ENCODE measurements at regions not wholly inside any gene's neighbourhood (a gene's known extent, or its start where the extent isn't known, plus 50 kb on each side); places are given as distances from the start of the nearest gene placed in this dataset.

DNA sequence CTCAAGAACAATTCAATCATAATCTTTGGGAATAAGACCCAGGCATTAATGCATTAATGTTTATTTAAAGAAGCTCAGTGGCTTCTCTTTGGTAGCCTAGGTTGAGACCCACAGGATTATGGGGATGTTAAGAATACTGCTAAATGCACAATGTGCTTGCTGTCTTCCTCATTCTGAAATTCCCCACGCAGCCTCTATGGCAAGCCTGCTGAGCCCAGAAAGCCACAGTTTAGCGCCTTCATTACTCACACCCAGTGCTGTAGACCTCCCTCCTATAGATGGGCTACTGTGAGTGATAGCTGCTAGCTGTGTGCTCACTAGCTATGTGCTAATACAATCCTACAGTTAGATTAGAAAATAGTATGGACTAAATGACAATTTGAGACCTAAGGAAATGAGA lies 90.6 kb downstream of the TNFSF13B start:
- DNase-seq = no peak

DNA sequence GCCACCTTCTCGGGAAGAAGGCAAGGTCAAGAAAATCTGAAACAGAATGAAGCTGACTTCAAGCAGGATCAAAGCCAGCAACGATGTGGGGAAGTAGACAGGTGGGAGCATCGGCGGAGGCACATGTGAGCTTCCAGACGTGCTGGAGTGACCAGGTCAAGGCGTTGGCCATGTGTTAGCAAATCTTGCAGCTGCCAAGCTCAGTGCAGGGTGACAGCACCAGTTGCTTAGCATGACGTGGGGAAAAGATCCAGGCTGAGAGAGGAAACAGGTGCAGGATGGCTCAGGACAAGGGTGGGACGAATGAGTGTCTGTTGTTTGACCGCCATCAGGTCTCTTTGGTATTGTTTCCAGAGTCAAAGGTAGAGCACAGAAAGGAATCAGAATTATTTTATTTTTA lies 92.3 kb downstream of the TNFSF13B start:
- peak; percentile 36 for DNase-seq

DNA sequence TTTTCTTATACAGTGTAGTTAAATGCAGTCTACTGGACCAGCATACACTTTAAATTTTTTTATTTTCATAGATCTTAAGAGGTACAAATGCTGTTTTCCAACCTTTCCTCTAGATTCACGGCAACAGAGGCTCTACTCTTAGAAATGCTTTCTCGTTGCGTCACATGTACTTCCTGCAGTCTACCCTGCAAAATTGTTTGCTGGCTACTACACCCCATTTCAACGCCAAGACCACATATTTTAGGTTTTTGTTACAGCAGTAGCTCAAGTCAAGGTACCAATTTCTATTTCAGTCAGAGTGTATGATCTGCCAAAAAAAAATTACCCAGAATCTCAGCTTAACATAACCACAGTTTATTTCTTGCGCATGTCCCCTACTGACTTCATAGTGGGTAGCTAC lies 94.1 kb downstream of the TNFSF13B start:
- DNase-seq = no peak

DNA sequence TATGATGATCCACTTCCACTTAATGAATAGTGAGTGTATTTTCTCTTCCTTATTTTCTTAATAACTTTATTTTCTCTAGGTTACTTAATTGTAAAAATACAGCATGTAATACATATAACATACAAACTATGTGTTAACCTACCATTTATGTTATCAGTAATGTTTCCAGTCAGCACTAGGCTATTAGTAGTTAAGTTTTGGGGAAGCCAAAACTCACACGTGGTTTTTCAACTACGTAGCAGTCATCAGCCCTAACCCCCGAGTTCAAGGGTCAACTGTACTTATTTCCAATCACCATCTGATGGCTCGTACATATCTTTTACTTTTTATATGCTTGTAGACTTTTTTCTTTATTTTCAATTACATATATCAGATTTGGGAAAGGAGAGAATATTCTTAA lies 95.7 kb downstream of the TNFSF13B start:
- DNase-seq = no peak

DNA sequence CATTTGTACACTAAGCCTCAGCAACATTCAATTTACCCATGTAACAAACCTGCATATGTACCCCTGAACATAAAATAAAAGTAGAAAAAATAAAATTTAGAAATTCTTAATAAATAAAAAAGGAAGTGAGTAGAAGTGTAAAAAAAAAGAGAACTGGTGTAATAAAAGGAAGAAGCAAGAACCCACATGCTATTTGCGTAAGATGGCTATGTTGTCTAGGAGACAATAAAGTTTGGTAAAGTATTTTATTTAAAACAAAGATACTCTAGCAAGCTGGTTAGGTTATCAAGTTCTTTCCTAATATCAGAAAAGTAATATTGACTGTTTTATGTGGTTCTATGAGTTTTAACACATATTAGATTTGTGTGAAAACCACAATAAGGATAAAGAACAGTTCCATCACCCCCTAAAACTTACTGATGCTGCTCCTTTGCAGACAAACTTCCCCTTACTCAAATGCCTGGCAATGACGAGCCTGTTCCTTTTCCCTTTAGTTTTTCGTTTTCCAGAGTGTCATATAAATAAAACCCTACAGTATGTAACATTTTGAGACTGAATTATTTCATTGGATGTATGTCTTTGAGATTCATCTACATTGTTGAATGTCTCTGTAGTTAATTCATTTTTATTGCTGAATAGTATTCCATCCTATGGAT lies 98.9 kb downstream of the TNFSF13B start:
- DNase-seq = no peak

DNA sequence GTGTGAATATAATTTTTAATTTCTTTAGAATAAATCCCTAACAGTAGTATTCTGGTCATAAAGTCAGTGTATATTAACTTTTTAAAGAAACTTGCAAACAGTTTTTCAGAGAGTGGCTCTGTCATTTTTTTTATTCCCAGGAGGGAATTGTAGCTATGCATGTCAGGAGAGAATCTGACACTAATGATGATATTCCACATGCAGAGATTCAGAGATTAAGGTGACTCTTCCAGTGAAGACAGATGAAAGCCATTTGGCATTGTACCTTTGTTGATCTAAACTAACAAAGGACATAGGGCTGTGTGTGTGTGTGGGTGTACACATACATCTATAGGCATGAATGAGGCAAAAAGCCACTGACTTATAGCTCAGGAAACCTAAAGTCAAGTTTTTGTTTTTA lies 99.9 kb downstream of the TNFSF13B start:
- DNase-seq = no peak

DNA sequence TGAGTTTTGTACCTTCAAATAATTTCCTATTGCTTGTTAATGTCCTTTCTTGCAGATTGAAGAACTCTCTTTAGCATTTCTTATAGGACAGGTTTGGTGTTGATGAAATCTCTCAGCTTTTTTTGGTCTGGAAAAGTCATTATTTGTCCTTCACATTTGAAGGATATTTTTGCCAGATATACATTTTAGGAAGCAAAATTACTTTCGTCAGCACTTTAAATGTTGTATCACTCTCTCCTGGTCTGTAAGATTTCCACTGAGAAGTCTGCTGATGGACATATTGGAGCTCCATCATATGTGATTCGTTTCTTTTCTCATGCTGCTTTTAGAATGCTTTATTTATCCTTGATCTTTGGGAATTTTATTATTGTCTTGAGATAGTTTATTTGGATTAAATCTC lies 105.5 kb downstream of the TNFSF13B start:
- no peak for DNase-seq

DNA sequence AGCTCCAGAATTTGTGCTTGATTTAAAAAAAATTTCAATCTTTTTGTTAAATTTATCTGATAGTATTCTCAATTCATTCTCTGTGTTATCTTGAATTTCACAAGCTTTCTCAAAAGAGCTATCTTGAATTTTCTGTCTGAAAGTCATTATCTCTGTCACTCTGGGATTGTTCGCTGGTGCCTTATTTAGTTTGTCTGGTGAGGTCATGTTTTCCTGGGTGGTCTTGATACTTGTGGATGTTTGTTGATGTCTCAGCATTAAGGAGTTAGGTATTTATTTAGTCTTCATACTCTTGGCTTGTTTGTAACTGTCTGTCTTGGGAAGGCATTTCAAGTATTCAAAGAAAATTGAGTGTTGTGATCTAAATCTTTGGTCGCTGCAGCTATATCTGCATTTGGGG lies 106.3 kb downstream of the TNFSF13B start:
- no peak for DNase-seq

DNA sequence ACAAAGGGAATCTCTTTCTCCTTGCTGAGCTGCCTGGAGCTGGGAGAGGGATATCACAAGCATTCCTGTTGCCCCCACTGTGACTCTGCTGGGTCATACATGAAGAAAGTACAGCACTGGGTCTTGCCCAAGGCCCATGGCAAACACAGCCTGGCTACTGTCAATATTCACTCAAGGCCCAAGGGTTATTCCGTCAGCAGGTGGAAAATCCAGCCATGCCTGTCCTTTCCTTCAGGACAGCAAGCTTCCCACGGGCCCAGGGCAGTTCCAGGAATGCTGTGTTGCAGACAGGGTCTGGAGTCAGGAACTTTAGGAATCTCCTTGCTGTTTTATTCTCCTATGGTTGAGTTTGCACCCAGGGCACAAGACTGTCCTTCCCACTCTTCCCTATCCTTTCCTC lies 106.8 kb downstream of the TNFSF13B start:
- no peak for DNase-seq

DNA sequence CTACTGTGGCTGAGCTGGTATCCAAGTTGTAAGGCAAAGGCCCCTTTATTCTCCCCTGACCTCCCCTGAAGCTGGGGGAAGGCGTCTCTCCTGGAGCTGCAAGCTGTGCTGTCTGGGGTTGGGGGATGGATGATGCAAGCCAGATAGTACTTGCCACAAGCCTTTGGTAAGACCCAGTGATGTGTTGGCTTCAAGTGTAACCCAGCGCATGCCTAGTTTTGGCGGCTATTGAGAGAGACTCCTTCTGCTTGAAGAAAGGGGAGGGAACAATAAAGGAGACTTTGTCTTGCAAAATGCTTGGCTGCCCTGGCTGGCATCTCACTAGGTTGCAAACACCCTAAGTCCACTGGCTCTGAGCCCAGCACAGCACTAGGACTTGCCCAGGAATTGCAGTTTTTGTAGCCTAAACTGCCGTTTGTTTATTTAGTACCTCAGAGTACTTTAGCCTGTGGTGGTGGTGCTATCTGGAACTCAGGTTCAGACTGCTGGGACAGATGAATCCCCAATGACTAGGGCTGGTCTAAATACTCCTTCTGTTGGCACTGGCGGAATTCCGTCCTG lies 108.2 kb downstream of the TNFSF13B start:
- DNase-seq = no peak

DNA sequence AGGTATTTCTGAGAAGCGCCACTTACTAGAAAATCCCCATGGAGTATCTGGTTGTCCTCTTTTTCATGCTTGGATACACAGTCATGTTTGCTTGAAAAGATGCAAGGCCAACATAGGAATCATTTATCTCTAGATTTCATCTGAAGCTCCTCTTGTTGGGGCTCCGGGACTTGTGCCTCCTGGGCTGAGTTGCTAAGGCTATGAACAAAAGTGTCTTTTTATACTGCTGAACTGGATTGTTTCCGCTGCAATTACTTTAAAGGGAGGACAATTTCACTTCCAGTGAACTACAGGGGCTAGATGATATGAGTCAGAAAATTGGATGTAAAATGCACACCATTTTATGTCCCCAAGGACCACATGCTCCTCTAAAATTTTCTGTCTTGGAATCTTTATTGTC lies 114.1 kb downstream of the TNFSF13B start:
- no peak for DNase-seq

DNA sequence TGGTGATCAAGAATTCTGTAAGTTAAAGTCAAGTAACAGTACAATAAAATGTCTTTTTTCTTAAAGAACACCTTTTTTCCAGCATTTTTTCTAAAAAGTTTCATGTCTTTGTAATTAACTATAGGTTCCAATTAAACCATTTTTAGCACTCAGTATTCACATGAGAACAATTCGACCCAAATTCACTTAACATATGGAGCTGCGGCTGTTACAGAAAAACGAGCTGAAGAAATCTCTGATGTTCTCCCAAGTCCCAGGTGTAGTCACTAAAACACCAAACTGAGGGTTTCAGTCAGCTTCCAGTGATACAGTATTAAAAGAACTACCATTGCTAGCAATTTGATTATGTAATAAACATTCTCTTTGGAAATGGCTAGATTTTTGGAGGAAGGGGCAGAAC lies 117.6 kb downstream of the TNFSF13B start:
- DNase-seq = no peak

DNA sequence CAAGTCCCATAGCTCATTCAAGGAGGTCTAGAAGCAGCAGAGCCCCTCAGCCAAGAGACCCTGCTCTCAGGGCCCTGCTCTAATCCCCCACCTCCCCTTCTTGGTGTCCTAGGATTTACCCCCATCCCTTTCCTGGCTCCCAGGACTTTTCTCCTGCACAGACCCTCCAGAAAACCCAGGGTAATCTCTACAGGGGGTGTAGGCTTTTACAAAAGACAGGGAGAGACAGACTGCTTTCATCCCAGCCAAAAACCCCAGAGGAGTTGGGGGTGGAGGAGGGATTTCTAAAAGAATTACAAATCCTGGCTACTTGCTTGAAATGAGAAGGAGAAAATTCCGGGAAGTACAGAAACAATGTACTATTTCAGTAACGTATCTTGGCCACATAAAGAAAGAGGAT lies 133.3 kb downstream of the TNFSF13B start:
- DNase-seq = no peak

DNA sequence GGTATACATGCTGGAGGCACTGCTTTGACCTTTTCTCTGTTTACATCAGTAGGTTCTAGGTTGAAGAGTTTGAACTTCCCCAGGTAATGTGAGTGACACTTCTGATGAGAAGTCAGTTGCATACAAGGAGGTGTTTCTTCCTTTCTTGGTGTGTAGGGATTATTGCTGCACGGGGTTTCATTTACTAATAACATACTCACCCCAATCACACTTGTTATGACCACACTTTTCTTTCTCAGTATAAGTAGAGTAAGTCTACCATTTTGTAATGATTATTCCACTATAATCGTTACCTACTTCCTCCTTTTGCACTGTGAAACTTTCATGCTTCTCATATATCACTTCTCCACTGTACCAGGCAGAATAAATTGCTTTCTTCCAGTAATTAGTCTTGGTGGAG lies 138.0 kb downstream of the TNFSF13B start:
- no peak for DNase-seq

DNA sequence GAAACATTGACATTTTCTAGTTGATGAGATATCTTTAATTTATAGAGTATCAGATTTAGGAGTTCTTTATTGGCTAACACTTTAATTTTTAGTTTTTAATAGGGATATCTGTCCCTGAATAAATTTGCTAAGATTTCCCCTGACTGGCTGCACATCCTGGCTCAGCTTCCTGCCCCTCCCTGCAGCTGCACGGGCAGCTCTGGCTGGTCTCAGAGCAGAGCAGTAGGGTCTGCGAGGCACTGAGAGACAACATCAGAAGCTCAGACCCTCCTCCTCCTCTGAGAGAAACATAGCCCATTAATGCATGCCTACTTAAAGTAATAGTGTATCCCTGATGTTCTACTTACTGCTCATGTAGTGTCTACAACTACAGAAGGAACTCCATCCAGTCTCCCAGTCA lies 139.2 kb downstream of the TNFSF13B start:
- DNase-seq = no peak

DNA sequence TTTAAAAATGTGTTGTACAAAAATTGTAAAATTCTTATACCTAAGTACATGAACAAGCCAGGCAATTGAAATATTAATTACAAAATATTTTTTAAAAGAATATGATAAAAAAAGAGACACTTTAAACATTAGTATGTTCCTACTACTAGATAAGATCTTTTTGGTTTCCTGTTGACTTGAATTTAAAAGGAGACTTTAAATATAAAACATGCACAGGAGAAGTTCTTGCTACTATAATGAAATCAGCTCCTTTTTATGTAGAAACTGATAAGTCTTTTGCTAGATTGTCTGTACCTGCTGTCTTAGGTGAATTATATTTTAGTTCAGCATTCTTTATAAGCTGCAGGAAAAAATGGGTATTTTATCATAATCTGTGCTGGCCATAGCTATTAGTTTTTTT lies 140.2 kb downstream of the TNFSF13B start:
- no peak for DNase-seq

DNA sequence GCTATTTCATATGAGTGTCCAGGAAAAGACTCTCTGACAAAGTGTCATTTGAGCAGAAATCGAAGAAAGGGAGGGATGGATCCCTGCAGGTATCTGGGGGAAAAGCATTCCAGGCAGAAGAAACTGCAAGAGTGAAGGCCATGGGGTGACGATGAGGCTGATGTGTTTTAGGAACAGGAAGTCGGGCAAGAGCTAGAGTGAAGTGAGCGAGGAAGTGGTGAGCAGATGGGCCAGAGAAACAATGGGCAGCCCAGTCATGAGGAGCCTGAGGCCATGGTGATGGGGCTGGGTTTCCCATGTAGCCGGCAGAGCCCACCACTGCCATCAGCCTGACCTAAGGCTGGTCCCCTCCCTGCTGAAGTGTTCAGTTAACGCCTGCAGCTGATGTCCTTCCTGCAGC lies 150.2 kb downstream of the TNFSF13B start:
- no peak for DNase-seq

DNA sequence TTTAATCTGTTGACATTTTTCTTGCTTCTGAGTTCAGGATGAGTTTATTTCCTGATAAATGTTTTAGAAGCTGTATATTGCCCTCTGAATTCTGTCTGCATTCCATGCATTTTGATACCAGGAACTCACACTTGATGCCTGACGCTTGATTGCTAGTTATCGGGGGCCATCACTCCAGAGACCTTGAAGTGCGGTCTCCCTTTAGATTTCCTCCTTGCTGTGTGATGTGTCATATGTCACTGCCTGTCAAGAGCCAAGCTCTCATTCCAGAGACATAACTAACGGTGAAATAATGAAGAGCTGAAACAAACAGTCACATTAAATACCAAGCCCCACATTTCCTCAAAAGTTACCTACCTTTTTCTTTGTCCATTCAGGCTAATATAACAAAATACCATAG lies 155.5 kb downstream of the TNFSF13B start:
- DNase-seq = no peak

DNA sequence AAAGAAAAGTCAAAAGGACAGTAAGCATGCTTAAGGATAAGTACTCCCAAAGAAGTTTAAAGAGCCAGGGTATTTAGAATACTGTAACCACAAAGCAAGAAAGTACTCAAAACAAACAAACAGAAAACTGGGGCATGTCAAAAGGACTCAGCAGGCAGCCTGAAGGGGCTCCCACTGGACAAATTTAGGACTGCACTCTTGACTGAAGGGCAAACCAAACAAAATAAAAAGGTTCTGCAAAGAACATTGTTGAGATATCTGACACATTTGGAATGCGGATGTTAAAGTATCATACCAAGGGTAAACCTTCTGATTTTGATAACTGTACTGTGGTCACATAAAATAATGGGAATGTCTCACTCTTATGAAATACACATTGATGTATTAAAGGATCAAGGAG lies 157.4 kb downstream of the TNFSF13B start:
- no peak for DNase-seq

DNA sequence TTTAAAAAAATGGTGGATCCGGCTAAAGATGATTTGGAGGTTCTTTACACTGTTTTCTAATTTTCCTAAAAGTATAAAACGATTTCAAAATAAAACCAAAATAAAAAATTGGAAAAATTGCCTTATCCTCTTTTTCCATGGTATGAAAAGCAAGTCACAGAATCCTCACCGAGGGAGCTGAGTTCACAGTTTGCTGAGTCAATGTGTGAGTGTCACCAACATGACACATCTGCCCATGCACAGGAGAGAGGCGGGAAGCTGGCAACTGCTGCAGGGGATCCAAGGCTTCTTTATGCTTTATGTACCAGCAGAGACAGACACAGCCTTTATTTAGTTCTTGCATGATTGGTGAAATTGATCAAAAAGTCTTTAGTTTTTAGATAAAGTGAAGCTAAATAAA lies 157.8 kb downstream of the TNFSF13B start:
- no peak for DNase-seq

DNA sequence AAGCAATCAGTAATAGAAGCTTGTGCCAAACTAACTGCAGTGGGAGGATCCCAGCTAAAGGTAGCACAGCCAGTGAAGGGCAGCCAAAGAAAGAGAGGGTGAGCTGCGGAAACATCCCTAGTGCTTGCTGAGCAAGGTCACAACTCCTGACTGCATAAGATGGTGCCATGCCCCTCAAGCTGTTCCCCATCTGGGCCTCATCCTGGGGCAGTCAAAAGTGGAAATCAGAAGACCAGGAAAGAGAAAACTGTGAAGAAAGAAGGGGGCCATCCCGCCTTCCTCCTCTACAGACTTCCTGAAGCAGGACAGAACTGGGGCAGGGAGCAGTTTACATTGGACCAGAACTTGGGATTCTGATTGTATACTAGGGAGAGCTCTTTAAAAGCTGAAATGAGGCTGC lies 159.2 kb downstream of the TNFSF13B start:
- no peak for DNase-seq

DNA sequence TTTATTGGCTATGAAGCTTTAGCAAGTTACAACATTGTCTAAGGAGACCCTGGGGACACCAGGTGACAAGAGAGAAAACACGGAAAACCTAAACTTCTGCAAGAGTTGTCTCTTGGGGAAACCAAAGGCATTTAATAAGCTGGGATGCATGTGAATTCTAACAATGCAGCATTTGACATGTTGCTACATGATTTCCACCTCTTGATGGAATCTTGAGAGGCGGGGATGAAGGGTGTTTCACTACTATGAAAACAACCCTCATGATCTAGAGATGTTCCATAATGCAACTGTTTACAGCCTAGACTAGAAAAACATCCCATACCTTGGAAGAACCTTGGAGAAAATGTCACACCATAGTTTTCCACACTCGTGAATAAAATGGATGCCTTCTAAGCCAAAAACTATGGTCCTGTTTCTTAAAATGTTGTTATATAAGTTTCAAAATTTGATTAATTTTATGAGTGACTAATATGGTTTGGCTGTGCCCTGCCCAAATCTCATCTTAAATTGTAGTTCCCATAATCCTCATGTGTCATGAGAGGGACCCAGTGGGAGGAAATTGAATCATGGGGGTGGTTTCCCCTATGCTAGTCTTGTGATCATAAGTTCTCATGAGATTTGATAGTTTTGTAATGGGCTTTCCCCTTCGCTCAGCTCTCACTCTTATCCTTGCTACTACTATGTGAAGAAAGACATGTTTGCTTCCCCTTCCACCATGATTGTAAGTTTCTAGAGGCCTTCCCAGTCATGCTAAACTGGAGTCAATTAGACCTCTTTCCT lies 164.6 kb downstream of the TNFSF13B start:
- no peak for DNase-seq

DNA sequence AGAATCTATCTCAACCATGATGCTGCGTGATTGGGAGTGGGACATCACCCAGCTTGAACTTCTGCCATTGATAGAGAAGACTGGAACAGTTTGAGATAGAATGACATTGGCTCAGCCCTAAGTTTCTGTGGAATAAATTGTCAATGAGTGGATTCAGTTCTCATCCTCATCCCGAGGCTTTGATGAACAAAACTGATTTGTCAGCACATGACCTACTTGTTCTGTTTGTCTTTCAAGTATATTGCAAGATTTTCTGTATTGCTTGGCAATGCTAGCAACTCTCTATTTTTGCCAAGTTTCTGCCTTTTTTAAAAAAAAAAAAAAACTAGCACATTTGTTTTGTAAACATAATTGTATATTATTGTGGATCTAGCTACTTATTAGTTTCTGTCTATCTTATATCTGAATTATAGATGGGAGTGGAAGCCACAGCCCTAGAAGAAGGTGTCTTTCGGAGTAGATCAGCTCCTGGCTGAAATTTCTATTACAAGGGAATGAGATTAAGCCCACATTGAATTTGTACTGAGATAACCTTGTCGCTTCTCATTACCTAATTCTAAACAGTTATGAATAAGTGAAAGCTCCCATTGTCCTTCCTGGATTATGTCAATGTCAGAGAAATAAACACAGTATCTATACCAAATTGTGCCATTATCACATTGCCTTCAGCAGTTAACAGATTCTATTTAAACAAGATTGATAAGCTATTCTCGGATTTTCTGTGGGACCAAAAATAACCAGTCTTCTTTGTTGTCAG lies 166.1 kb downstream of the TNFSF13B start:
- no peak for DNase-seq

DNA sequence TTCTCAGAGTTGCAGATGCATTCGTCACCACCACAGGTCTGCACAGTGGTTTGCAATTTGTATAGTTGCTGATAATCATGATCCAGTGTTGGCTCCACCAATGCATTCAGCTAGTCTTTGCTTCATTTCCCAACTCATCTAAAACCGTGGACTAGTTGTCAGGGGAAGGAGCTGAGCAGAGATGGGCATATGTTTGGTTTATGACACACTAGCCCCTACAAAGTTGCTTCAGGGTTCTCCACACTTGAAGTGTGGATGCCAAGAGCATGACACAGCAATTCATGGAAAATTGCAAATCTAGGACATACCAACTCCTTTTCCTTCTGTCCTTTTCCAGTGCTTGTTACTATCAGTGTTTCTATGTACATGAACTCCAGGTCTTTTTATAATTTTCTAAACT lies 168.0 kb downstream of the TNFSF13B start:
- DNase-seq = no peak
